ENCODE measurements at regions not wholly inside any gene's neighbourhood (a gene's known extent, or its start where the extent isn't known, plus 50 kb on each side); places are given as distances from the start of the nearest gene placed in this dataset.

DNA sequence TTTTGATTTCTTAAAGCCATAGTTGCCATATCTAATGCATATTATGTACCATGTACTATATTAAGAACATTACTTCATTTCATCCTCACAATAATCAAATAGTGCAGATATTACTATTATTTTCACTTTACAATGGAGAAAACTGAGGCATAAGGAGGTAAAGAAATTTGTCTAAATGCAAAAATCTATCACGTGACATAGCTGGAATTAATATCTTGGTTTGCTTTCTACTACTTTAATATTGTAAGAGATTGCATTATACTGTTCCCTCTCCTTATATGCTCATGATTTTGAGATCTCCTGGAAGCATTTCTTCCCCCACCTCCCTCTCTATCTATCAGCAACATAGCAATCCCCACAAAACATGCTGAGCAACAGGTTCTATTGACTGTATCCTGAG is 330.8 kb upstream of the SPTLC3 start:
- no peak for TF ChIP-seq POLR2A (IDR thresholded peaks at IDR 0.05)
- TF ChIP-seq, protein P1, sequence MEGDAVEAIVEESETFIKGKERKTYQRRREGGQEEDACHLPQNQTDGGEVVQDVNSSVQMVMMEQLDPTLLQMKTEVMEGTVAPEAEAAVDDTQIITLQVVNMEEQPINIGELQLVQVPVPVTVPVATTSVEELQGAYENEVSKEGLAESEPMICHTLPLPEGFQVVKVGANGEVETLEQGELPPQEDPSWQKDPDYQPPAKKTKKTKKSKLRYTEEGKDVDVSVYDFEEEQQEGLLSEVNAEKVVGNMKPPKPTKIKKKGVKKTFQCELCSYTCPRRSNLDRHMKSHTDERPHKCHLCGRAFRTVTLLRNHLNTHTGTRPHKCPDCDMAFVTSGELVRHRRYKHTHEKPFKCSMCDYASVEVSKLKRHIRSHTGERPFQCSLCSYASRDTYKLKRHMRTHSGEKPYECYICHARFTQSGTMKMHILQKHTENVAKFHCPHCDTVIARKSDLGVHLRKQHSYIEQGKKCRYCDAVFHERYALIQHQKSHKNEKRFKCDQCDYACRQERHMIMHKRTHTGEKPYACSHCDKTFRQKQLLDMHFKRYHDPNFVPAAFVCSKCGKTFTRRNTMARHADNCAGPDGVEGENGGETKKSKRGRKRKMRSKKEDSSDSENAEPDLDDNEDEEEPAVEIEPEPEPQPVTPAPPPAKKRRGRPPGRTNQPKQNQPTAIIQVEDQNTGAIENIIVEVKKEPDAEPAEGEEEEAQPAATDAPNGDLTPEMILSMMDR (IDR thresholded peaks at IDR 0.05), result no peak
